HCT116 (cell line): ENCODE measurements at regions not wholly inside any gene's neighbourhood (a gene's known extent, or its start where the extent isn't known, plus 50 kb on each side); places are given as distances from the start of the nearest gene placed in this dataset.

Experiments
- ATAC-seq: fragments of 200-7000 bp; cut with Tn5 transposase; 2 replicates; pipeline ENCODE4 v1.9.1; 2020; ENCODE audit warnings: mild to moderate bottlenecking, moderate library complexity
- BruUV-seq: library from RNA; stranded (reverse); fragments of 400-500 nt; replicated peaks from 2 replicates; lab custom pipeline; 2021; lab: Mats Ljungman, UMichigan
- CTCF ChIA-PET: fragments of 300-600 bp; sonication (Branson Sonifier 250); formaldehyde crosslinking; loops from one replicate; lab custom pipeline; 2021; ENCODE audit warnings: antibody characterized with exemption; lab: Charles Lee
- POLR2A ChIA-PET: fragments of 300-600, 350-600 bp; sonication (Branson Sonifier 250); formaldehyde crosslinking; loops from one replicate; lab custom pipeline; 2021; ENCODE audit warnings: antibody characterized with exemption; lab: Charles Lee
- RAD21 ChIA-PET, 2 experiments: fragments of 300-600 bp; sonication (Branson Sonifier 250); formaldehyde crosslinking; loops; one replicate each; lab custom pipeline; 2023; ENCODE audit warnings: low total read pairs in 2 of 2; ENCODE audit not compliant: uncharacterized antibody in 2 of 2, unreplicated experiment in 2 of 2, low non-redundant PET in 1 of 2; lab: Charles Lee
- DNase-seq: peaks from one replicate; pipeline ENCODE4 v3.0.0-alpha.2; 2010; ENCODE audit warnings: low read depth, low spot score
- H2AFZ ChIP-seq: fragments of 200-600 bp; shearing (Covaris generic), sonication (generic); 2 replicates; pipeline ENCODE4 v1.6.1; 2017; ENCODE audit warnings: low read depth, mixed run types, mixed read lengths, antibody characterized with exemption, low read length; ENCODE audit not compliant: poor library complexity, severe bottlenecking
- H3K27ac ChIP-seq: 2 replicates; pipeline ENCODE4 v1.5.1; 2012; ENCODE audit warnings: low read depth, low read length
- H3K27me3 ChIP-seq: fragments of 200-600 bp; sonication (generic); 2 replicates; pipeline ENCODE4 v1.6.1; 2016; ENCODE audit warnings: mixed run types, low read length, mixed read lengths; ENCODE audit not compliant: insufficient read depth
- H3K36me3 ChIP-seq, 2 experiments: fragments of 200-500 bp in 1 of 2; fragments of 200-600 bp in 1 of 2; sonication (Bioruptor generic) in 1 of 2; sonication (generic) in 1 of 2; 2 replicates each; pipeline versions ENCODE4 v1.5.1 to v1.6.1; 2014 to 2016; ENCODE audit warnings: low read length in 2 of 2, inconsistent platforms in 1 of 2, mixed read lengths in 1 of 2, mixed run types in 1 of 2; ENCODE audit not compliant: insufficient read depth in 2 of 2, control insufficient read depth in 1 of 2
- H3K4me1 ChIP-seq, 2 experiments: fragments of 200-600 bp in 1 of 2; sonication (generic) in 1 of 2; 2 replicates each; pipeline versions ENCODE4 v1.5.1 to v1.6.1; 2012 to 2017; ENCODE audit warnings: low read length in 2 of 2, inconsistent platforms in 1 of 2, mild to moderate bottlenecking in 1 of 2, mixed read lengths in 1 of 2, mixed run types in 1 of 2, moderate library complexity in 1 of 2; ENCODE audit not compliant: insufficient read depth in 2 of 2, control insufficient read depth in 1 of 2
- H3K4me2 ChIP-seq: fragments of 200-600 bp; sonication (generic); 2 replicates; pipeline ENCODE4 v1.6.1; 2017; ENCODE audit warnings: mixed run types, low read length, mixed read lengths
- H3K4me3 ChIP-seq, 2 experiments: fragments of 200-600 bp in 1 of 2; sonication (generic) in 1 of 2; replicated peaks in 1 of 2; 2 replicates each; pipeline ENCODE4 v1.5.1; 2011 to 2016; ENCODE audit warnings: low read length in 2 of 2, control low read depth in 1 of 2, low read depth in 1 of 2, mild to moderate bottlenecking in 1 of 2, mixed read lengths in 1 of 2, mixed run types in 1 of 2
- H3K79me2 ChIP-seq: fragments of 200-600 bp; sonication (generic); 2 replicates; pipeline ENCODE4 v1.6.1; 2017; ENCODE audit warnings: mild to moderate bottlenecking, mixed run types, low read length, moderate library complexity, mixed read lengths; ENCODE audit not compliant: insufficient read depth
- H3K9ac ChIP-seq: fragments of 200-600 bp; sonication (generic); 2 replicates; pipeline ENCODE4 v1.6.1; 2016; ENCODE audit warnings: low read length, mixed read lengths
- H3K9me2 ChIP-seq: fragments of 200-600 bp; sonication (generic), shearing (Covaris generic); 2 replicates; pipeline ENCODE4 v1.6.1; 2017; ENCODE audit warnings: mixed run types, mild to moderate bottlenecking, moderate library complexity; ENCODE audit not compliant: insufficient read depth
- H3K9me3 ChIP-seq, 2 experiments: fragments of 200-500 bp in 1 of 2; fragments of 200-600 bp in 1 of 2; sonication (Bioruptor generic) in 1 of 2; sonication (generic) in 1 of 2; 2 replicates each; pipeline ENCODE4 v1.6.1; 2014 to 2017; ENCODE audit warnings: low read length in 2 of 2, mixed read lengths in 2 of 2, inconsistent platforms in 1 of 2, low read depth in 1 of 2, mild to moderate bottlenecking in 1 of 2, mixed run types in 1 of 2, moderate library complexity in 1 of 2; ENCODE audit not compliant: control insufficient read depth in 1 of 2, insufficient read depth in 1 of 2
- H4K20me1 ChIP-seq: fragments of 200-600 bp; sonication (generic), shearing (Covaris generic); 2 replicates; pipeline ENCODE4 v1.6.1; 2017; ENCODE audit warnings: mixed run types, mild to moderate bottlenecking, moderate library complexity; ENCODE audit not compliant: insufficient read depth
- CTCF ChIP-seq, 3 experiments: fragments of 200-600 bp in 1 of 3; sonication (generic) in 1 of 3; IDR thresholded peaks in 2 of 3; conservative IDR thresholded peaks in 1 of 3; 2 replicates each; pipeline ENCODE4 v1.5.1; 2012 to 2017; ENCODE audit warnings: low read depth in 2 of 3, low read length in 2 of 3, antibody characterized with exemption in 1 of 3, borderline replicate concordance in 1 of 3, control low read depth in 1 of 3, mild to moderate bottlenecking in 1 of 3, mixed read lengths in 1 of 3, mixed run types in 1 of 3, moderate library complexity in 1 of 3; ENCODE audit not compliant: insufficient read depth in 1 of 3
- EGR1 ChIP-seq: IDR thresholded peaks from 2 replicates; pipeline ENCODE4 v1.6.1; 2012; ENCODE audit warnings: low read depth
- FOSL1 ChIP-seq: IDR thresholded peaks from 2 replicates; pipeline ENCODE4 v1.6.1; 2012; ENCODE audit warnings: low read depth
- RAD21 ChIP-seq: IDR thresholded peaks from 2 replicates; pipeline ENCODE4 v1.6.1; 2012; ENCODE audit warnings: low read depth, mild to moderate bottlenecking
- TCF7L2 ChIP-seq: IDR thresholded peaks from 2 replicates; pipeline ENCODE4 v1.7.0; 2011; ENCODE audit warnings: borderline replicate concordance, inconsistent platforms; ENCODE audit not compliant: insufficient read depth, insufficient read length; ENCODE audit errors: extremely low read depth
- intact Hi-C: fragments of 100-400 bp; cut with micrococcal nuclease; formaldehyde crosslinking; loops from 2 replicates; pipeline ENCODE4 v1.10.0; 2022
- TF ChIP-seq, protein P1 (sequence below): IDR thresholded peaks from 2 replicates; pipeline ENCODE4 v1.6.1; 2011; ENCODE audit warnings: mild to moderate bottlenecking, low read length, moderate library complexity; ENCODE audit not compliant: insufficient replicate concordance; ENCODE audit errors: extremely low read depth

DNA sequence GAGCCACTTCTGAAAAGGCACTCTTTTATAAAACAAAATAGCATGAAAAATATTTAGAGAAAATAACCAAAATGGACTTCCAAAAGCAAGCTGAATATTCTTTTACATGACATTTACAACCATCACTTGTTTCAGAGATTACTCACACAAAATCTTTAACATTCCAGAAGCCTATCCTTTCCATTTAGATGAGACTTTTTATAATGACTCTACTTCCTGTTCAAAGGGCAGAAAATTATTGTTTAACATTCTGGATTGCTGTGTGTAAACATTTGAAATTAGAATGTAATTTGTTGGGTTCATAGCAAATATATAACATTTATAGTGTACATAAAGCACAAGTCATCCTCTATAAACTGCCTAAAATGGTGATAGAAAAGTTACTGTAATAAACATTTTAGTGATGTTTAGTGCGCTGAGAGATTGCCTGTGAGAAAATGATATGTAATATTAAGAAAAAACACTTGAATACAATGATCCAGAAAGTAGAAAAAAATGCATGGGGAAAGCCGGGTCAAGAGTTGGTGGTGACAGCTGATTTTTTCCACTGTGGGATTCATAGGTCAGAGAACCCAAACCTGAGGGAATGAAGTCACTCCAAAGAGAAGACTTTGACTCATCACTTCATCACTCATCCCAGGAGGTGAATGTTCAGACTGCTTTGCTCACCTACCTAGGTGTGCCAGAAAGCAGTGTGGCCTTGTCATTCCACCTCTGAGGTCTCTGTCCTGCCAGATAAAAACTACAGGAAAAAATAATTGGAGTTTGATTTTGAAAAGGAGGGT lies 305.8 kb downstream of the ARPP21 start:
- intact Hi-C loops, result no loop called here
- ChIA-PET POLR2A (no interaction called here), RAD21 (no interaction called here), CTCF (no interaction called here)
- Histone ChIP-seq H3K27ac (no peak overlapping the region), H2AFZ (no peak overlapping the region), H3K79me2 (no peaks in the 10 kb centered on the region), H3K9me2 (no peaks in the 10 kb centered on the region), H3K4me1 (no peaks in the 10 kb centered on the region), H3K27me3 (no peaks in the 10 kb centered on the region), H3K4me3 (no peak overlapping the region), H3K9ac (no peak overlapping the region), H4K20me1 (no peaks in the 10 kb centered on the region), H3K9me3 (no peaks in the 10 kb centered on the region), H3K4me2 (no peak overlapping the region), H3K36me3 (no peaks in the 10 kb centered on the region)
- ATAC-seq (no peak), DNase-seq (no peak)
- TF ChIP-seq, protein P1, sequence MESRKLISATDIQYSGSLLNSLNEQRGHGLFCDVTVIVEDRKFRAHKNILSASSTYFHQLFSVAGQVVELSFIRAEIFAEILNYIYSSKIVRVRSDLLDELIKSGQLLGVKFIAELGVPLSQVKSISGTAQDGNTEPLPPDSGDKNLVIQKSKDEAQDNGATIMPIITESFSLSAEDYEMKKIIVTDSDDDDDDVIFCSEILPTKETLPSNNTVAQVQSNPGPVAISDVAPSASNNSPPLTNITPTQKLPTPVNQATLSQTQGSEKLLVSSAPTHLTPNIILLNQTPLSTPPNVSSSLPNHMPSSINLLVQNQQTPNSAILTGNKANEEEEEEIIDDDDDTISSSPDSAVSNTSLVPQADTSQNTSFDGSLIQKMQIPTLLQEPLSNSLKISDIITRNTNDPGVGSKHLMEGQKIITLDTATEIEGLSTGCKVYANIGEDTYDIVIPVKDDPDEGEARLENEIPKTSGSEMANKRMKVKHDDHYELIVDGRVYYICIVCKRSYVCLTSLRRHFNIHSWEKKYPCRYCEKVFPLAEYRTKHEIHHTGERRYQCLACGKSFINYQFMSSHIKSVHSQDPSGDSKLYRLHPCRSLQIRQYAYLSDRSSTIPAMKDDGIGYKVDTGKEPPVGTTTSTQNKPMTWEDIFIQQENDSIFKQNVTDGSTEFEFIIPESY, result no peak
- no peak for TF ChIP-seq RAD21
- BruUV-seq, result no TSS peak

DNA sequence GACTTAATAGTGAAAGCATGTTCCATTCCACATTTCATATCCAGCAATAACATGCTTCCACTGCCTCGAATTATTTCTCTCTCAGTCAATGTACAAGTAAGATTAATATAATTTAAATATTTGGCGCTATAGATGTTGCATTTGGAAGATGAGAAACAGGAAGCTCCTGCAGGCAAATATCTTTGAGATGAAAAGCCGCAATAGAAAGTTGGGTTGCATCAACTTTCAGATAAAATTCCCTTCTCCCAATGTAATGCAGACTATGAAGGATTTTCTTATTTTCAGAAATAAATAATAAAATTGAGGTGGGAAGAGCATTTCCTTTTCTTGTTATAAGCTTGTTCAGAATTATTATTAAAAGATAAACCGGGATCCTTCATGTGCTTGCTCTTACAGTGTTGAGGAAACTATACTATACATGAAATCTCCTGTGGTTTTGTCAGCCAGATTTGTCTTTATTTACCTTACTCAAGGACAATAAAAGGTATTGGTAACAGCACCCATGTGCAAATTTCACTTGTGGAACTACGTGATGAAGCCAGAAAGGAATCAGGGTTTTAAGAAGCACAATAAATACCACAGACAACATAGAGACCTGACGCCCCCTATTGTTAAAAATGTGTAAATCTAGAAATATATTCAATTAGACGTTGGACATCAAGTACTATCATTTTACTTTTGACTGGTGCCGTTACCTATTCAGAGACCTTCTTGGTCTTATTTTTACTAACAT lies 307.0 kb downstream of the ARPP21 start:
- Histone ChIP-seq H3K27me3 (no peaks in the 10 kb centered on the region), H3K4me1 (no peaks in the 10 kb centered on the region), H3K9me3 (no peaks in the 10 kb centered on the region), H3K36me3 (no peaks in the 10 kb centered on the region), H3K4me2 (no peak overlapping the region), H3K4me3 (no peak overlapping the region), H3K79me2 (no peaks in the 10 kb centered on the region), H4K20me1 (no peaks in the 10 kb centered on the region), H2AFZ (no peak overlapping the region), H3K27ac (no peak overlapping the region), H3K9ac (no peak overlapping the region), H3K9me2 (no peaks in the 10 kb centered on the region)
- RAD21 ChIA-PET, result no interaction called here
- CTCF ChIA-PET, result no interaction called here
- POLR2A ChIA-PET, result no interaction called here
- TF ChIP-seq FOSL1, result no peak
- peak; percentile 29; the same call in 1 of the 2 replicates for TF ChIP-seq RAD21
- no peak for TF ChIP-seq EGR1
- TF ChIP-seq CTCF (IDR thresholded peaks at IDR 0.05 in 2 of 3, conservative IDR thresholded peaks at IDR 0.05 in 1 of 3; ENCODE audit: borderline replicate concordance in 1 of 3, insufficient read depth in 1 of 3, low read depth in 2 of 3, low read length in 2 of 3), result peak in 2 of 3 experiments; percentile 13 to 46; a peak in 3 of 6 replicates
- TF ChIP-seq TCF7L2, result no peak
- intact Hi-C loops, result no loop called here
- ATAC-seq, result no peak
- DNase-seq, result no peak
- no TSS peak for BruUV-seq
